Right atrium auricular region (tissue), 2 donors: ENCODE measurements at regions not wholly inside any gene's neighbourhood (a gene's known extent, or its start where the extent isn't known, plus 50 kb on each side); places are given as distances from the start of the nearest gene placed in this dataset.
A peak's percentile ranks its signal among the peaks of the same experiment; 100 is the strongest.
"Not testable (repeated sequence)": the region's sequence is repeated elsewhere in the genome, so short reads cannot be mapped to it uniquely, and the experiment has no call there.

Experiments used
- DNase-seq: peaks from one replicate; pipeline ENCODE4 v3.0.0-alpha.2; 2019; ENCODE audit warnings: low spot score
- H3K27ac ChIP-seq, 2 donors: fragments of 200-600 bp; sonication (generic); 1 replicate in 1 of 2; 2 replicates in 1 of 2; pipeline ENCODE4 v1.5.1; 2016 to 2019
- H3K27me3 ChIP-seq, 2 donors: fragments of 200-600 bp; sonication (generic); one replicate each; pipeline versions ENCODE4 v1.5.1 to v1.6.0; 2017 to 2019
- H3K36me3 ChIP-seq: fragments of 200-600 bp; sonication (generic); one replicate; pipeline ENCODE4 v1.5.1; 2016
- H3K4me1 ChIP-seq, 2 donors: fragments of 200-600 bp; sonication (generic); one replicate each; pipeline versions ENCODE4 v1.5.1 to v1.6.0; 2017 to 2019
- H3K4me3 ChIP-seq, 2 donors: fragments of 200-600 bp; sonication (generic); 1 replicate in 1 of 2; 2 replicates in 1 of 2; pipeline ENCODE4 v1.5.1; 2017 to 2019; ENCODE audit warnings: mild to moderate bottlenecking in 1 of 2, moderate library complexity in 1 of 2
- H3K9me3 ChIP-seq, 2 donors: fragments of 200-600 bp; sonication (generic); one replicate each; pipeline ENCODE4 v1.5.1; 2019

- peak overlapping the region; percentile 66 to 80 for H3K27ac ChIP-seq
- not testable (repeated sequence) for H3K9me3 ChIP-seq, H3K4me1 ChIP-seq, H3K36me3 ChIP-seq, H3K27me3 ChIP-seq, DNase-seq
- peak overlapping the region; percentile 31 to 40 for H3K4me3 ChIP-seq
Observed at GRCh38 chr2:111492995-111493719, 372.4 kb downstream of the BCL2L11 start.

GRCh38 chr2:111493720-111494078 lies 373.0 kb downstream of the BCL2L11 start:
- DNase-seq, H3K4me1 ChIP-seq, H3K27me3 ChIP-seq, H3K36me3 ChIP-seq, H3K9me3 ChIP-seq: not testable (repeated sequence)
- peak overlapping the region; percentile 31 to 40 for H3K4me3 ChIP-seq
- H3K27ac ChIP-seq: peak overlapping the region; percentile 66 to 80

- DNase-seq, H3K4me1 ChIP-seq, H3K27me3 ChIP-seq, H3K9me3 ChIP-seq, H3K36me3 ChIP-seq: not testable (repeated sequence)
- Histone ChIP-seq H3K4me3 (peak overlapping the region; percentile 29 to 40), H3K27ac (peak overlapping the region; percentile 57 to 80)
Observed at GRCh38 chr2:111494288-111494980, 373.7 kb downstream of the BCL2L11 start.

- H3K4me3 ChIP-seq: peak overlapping the region; percentile 29 to 40
- H3K27ac ChIP-seq: peak overlapping the region; percentile 57 to 80
- not testable (repeated sequence) for H3K4me1 ChIP-seq, DNase-seq, H3K9me3 ChIP-seq, H3K36me3 ChIP-seq, H3K27me3 ChIP-seq
Observed at GRCh38 chr2:111494981-111495315, 374.2 kb downstream of the BCL2L11 start.

- not testable (repeated sequence) for H3K36me3 ChIP-seq, H3K4me3 ChIP-seq, DNase-seq, H3K9me3 ChIP-seq, H3K4me1 ChIP-seq, H3K27me3 ChIP-seq
- H3K27ac ChIP-seq: peak overlapping the region in 1 of 2 donors; percentile 54
Observed at GRCh38 chr2:111495636-111496035, 374.9 kb downstream of the BCL2L11 start.

GRCh38 chr2:111496176-111496575 lies 375.5 kb downstream of the BCL2L11 start:
- H3K27me3 ChIP-seq, H3K9me3 ChIP-seq, H3K4me3 ChIP-seq, H3K36me3 ChIP-seq, DNase-seq, H3K4me1 ChIP-seq: not testable (repeated sequence)
- peak overlapping the region in 1 of 2 donors; percentile 54 for H3K27ac ChIP-seq

- H3K27me3 ChIP-seq, H3K9me3 ChIP-seq, H3K27ac ChIP-seq, DNase-seq, H3K4me3 ChIP-seq, H3K36me3 ChIP-seq, H3K4me1 ChIP-seq: not testable (repeated sequence)
Observed at GRCh38 chr2:111496860-111497259, 376.1 kb downstream of the BCL2L11 start.

GRCh38 chr2:111497270-111497669 lies 376.6 kb downstream of the BCL2L11 start:
- not testable (repeated sequence) for H3K27me3 ChIP-seq, H3K27ac ChIP-seq, H3K4me3 ChIP-seq, DNase-seq, H3K9me3 ChIP-seq, H3K4me1 ChIP-seq, H3K36me3 ChIP-seq

- H3K4me1 ChIP-seq, DNase-seq: not testable (repeated sequence)
Observed at GRCh38 chr2:111500536-111501062, 379.9 kb downstream of the BCL2L11 start.

GRCh38 chr2:111503844-111504570 lies 380.0 kb downstream of the ANAPC1 start:
- H3K9me3 ChIP-seq, H3K27me3 ChIP-seq, H3K4me3 ChIP-seq, H3K36me3 ChIP-seq, DNase-seq, H3K4me1 ChIP-seq, H3K27ac ChIP-seq: not testable (repeated sequence)

More at GRCh38 chr2:111500536-111501062, 379.9 kb downstream of the BCL2L11 start:
- H3K9me3 ChIP-seq, H3K27ac ChIP-seq, H3K4me3 ChIP-seq, H3K27me3 ChIP-seq, H3K36me3 ChIP-seq: not testable (repeated sequence)

GRCh38 chr2:111504571-111504942 lies 379.4 kb downstream of the ANAPC1 start:
- H3K36me3 ChIP-seq, H3K4me1 ChIP-seq, DNase-seq, H3K27me3 ChIP-seq, H3K4me3 ChIP-seq, H3K9me3 ChIP-seq, H3K27ac ChIP-seq: not testable (repeated sequence)

- not testable (repeated sequence) for H3K27ac ChIP-seq, H3K4me3 ChIP-seq, DNase-seq, H3K9me3 ChIP-seq, H3K27me3 ChIP-seq, H3K36me3 ChIP-seq, H3K4me1 ChIP-seq
Observed at GRCh38 chr2:111505267-111505666, 378.7 kb downstream of the ANAPC1 start.

- not testable (repeated sequence) for H3K27ac ChIP-seq, H3K9me3 ChIP-seq, DNase-seq, H3K36me3 ChIP-seq, H3K4me1 ChIP-seq, H3K27me3 ChIP-seq, H3K4me3 ChIP-seq
Observed at GRCh38 chr2:111506936-111507335, 377.1 kb downstream of the ANAPC1 start.

- not testable (repeated sequence) for DNase-seq, H3K4me3 ChIP-seq, H3K27me3 ChIP-seq, H3K4me1 ChIP-seq, H3K9me3 ChIP-seq, H3K27ac ChIP-seq, H3K36me3 ChIP-seq
Observed at GRCh38 chr2:111509225-111509869, 374.6 kb downstream of the ANAPC1 start.
